GM18507 (cell line): ENCODE measurements at regions not wholly inside any gene's neighbourhood (a gene's known extent, or its start where the extent isn't known, plus 50 kb on each side); places are given as distances from the start of the nearest gene placed in this dataset.
"Not testable (repeated sequence)": the region's sequence is repeated elsewhere in the genome, so short reads cannot be mapped to it uniquely, and the experiment has no call there.

ENCODE experiments used
- DNase-seq: peaks from one replicate; pipeline ENCODE4 v3.0.0; 2011; ENCODE audit warnings: low read depth; ENCODE audit not compliant: insufficient read length; ENCODE audit errors: extremely low spot score
- FAIRE-seq: peaks from 2 replicates; lab custom pipeline; 2011; peaks lifted over from hg19 to GRCh38; lab: Jason Lieb, UNC

- FAIRE-seq: no peak
Measured at GRCh38 chrX:46250151-46250550, 295.1 kb downstream of the ZNF674 start.

GRCh38 chrX:46247456-46247855, 297.8 kb downstream of the ZNF674 start:
- DNase-seq (no peak), FAIRE-seq (no peak)

More at GRCh38 chrX:46250151-46250550, 295.1 kb downstream of the ZNF674 start:
- no peak for DNase-seq

- DNase-seq (no peak), FAIRE-seq (no peak)
Measured at GRCh38 chrX:46244451-46244850, 300.8 kb downstream of the ZNF674 start.

- no peak for FAIRE-seq
- DNase-seq: no peak
Measured at GRCh38 chrX:46236411-46236810, 308.8 kb downstream of the ZNF674 start.

- DNase-seq: no peak
- no peak for FAIRE-seq
Measured at GRCh38 chrX:46235778-46236177, 309.4 kb downstream of the ZNF674 start.

- FAIRE-seq (no peak), DNase-seq (no peak)
Measured at GRCh38 chrX:46234775-46235174, 310.4 kb downstream of the ZNF674 start.

- FAIRE-seq (no peak), DNase-seq (no peak)
Measured at GRCh38 chrX:46228389-46228788, 316.8 kb downstream of the ZNF674 start.

GRCh38 chrX:46226422-46226821, 318.8 kb downstream of the ZNF674 start:
- FAIRE-seq (no peak), DNase-seq (no peak)

- DNase-seq, FAIRE-seq: not testable (repeated sequence)
Measured at GRCh38 chrX:46223499-46223898, 321.7 kb downstream of the ZNF674 start.

- no peak for FAIRE-seq
- DNase-seq: no peak
Measured at GRCh38 chrX:46220822-46221221, 324.4 kb downstream of the ZNF674 start.

GRCh38 chrX:46218373-46218772, 326.8 kb downstream of the ZNF674 start:
- DNase-seq (no peak), FAIRE-seq (no peak)

GRCh38 chrX:46216406-46216805, 328.8 kb downstream of the ZNF674 start:
- DNase-seq: no peak
- FAIRE-seq: no peak

GRCh38 chrX:46211079-46211478, 334.1 kb downstream of the ZNF674 start:
- no peak for DNase-seq
- no peak for FAIRE-seq

GRCh38 chrX:46209768-46210167, 335.5 kb downstream of the ZNF674 start:
- FAIRE-seq: peak; percentile 52
- DNase-seq: no peak

- DNase-seq (no peak), FAIRE-seq (peak; percentile 72)
Measured at GRCh38 chrX:46209037-46209436, 336.2 kb downstream of the ZNF674 start.

- no peak for DNase-seq
- peak; percentile 83 for FAIRE-seq
Measured at GRCh38 chrX:46208225-46208854, 336.9 kb downstream of the ZNF674 start.

- FAIRE-seq (peak; percentile 39), DNase-seq (no peak)
Measured at GRCh38 chrX:46204721-46205422, 340.3 kb downstream of the ZNF674 start.

GRCh38 chrX:46202733-46203514, 342.3 kb downstream of the ZNF674 start:
- DNase-seq (no peak), FAIRE-seq (no peak)

GRCh38 chrX:46200413-46200812, 344.8 kb downstream of the ZNF674 start:
- no peak for DNase-seq
- no peak for FAIRE-seq

GRCh38 chrX:46198858-46199257, 346.4 kb downstream of the ZNF674 start:
- DNase-seq (no peak), FAIRE-seq (no peak)

- not testable (repeated sequence) for FAIRE-seq, DNase-seq
Measured at GRCh38 chrX:46186811-46187106, 358.5 kb downstream of the ZNF674 start.
